H1 (cell line): ENCODE measurements at regions not wholly inside any gene's neighbourhood (a gene's known extent, or its start where the extent isn't known, plus 50 kb on each side); places are given as distances from the start of the nearest gene placed in this dataset.

Experiments
- CTCF ChIA-PET: fragments of 300-600 bp; sonication (Branson Sonifier 250); formaldehyde crosslinking; loops from one replicate; lab custom pipeline; 2021; ENCODE audit not compliant: partially characterized antibody; lab: Charles Lee
- POLR2A ChIA-PET: fragments of 300-600 bp; sonication (Branson Sonifier 250); formaldehyde crosslinking; loops from one replicate; lab custom pipeline; 2021; ENCODE audit warnings: inconsistent platforms; ENCODE audit not compliant: partially characterized antibody; lab: Charles Lee
- DNase-seq, 2 experiments: peaks; one replicate each; pipeline versions ENCODE4 v3.0.0 to v3.0.0-alpha.2; 2010 to 2022; ENCODE audit warnings: low spot score in 2 of 2, low read depth in 1 of 2, mixed read lengths in 1 of 2
- FAIRE-seq: peaks from 2 replicates; lab custom pipeline; 2011; peaks lifted over from hg19 to GRCh38; lab: Jason Lieb, UNC
- H2AFZ ChIP-seq: 2 replicates; pipeline ENCODE4 v1.8.1; 2012; ENCODE audit warnings: low read length, inconsistent platforms
- H2AK5ac ChIP-seq: 2 replicates; pipeline ENCODE4 v1.6.1; 2013; ENCODE audit warnings: low read depth, low read length
- H2BK120ac ChIP-seq: replicated peaks from 2 replicates; pipeline ENCODE3; 2013; ENCODE audit warnings: low read depth, low read length, inconsistent platforms
- H2BK12ac ChIP-seq: 2 replicates; pipeline ENCODE4 v1.6.1; 2013; ENCODE audit warnings: low read depth, low read length
- H2BK15ac ChIP-seq: 2 replicates; pipeline ENCODE4 v1.6.1; 2013; ENCODE audit warnings: low read length
- H2BK20ac ChIP-seq: 2 replicates; pipeline ENCODE4 v1.6.1; 2013; ENCODE audit warnings: low read length
- H2BK5ac ChIP-seq: 2 replicates; pipeline ENCODE4 v1.6.1; 2013; ENCODE audit warnings: low read depth, low read length
- H3K14ac ChIP-seq: 2 replicates; pipeline ENCODE4 v1.6.1; 2013; ENCODE audit warnings: inconsistent platforms; ENCODE audit not compliant: insufficient read length
- H3K18ac ChIP-seq: 2 replicates; pipeline ENCODE4 v1.6.1; 2013; ENCODE audit warnings: low read length; ENCODE audit errors: extremely low read depth
- H3K23ac ChIP-seq: 2 replicates; pipeline ENCODE4 v1.6.1; 2013; ENCODE audit warnings: inconsistent platforms; ENCODE audit not compliant: insufficient read length
- H3K23me2 ChIP-seq: 2 replicates; pipeline ENCODE4 v1.6.1; 2013; ENCODE audit warnings: low read depth, low read length
- H3K27ac ChIP-seq: 2 replicates; pipeline ENCODE4 v1.6.1; 2011; ENCODE audit warnings: low read depth, low read length, inconsistent platforms
- H3K27me3 ChIP-seq, 4 experiments: replicated peaks in 1 of 4; 1 replicate in 1 of 4; 2 replicates in 3 of 4; pipeline versions ENCODE4 v1.6.1 to v1.8.1; 2011 to 2013; ENCODE audit warnings: low read length in 3 of 4, mild to moderate bottlenecking in 3 of 4, inconsistent platforms in 2 of 4, mixed read lengths in 2 of 4, moderate library complexity in 1 of 4; ENCODE audit not compliant: control insufficient read depth in 3 of 4, insufficient read depth in 3 of 4; ENCODE audit errors: extremely low read depth in 1 of 4
- H3K36me3 ChIP-seq, 4 experiments: 2 replicates each; pipeline versions ENCODE4 v1.6.1 to v1.8.1; 2011 to 2013; ENCODE audit warnings: mild to moderate bottlenecking in 4 of 4, low read length in 3 of 4, moderate library complexity in 2 of 4, control low read depth in 1 of 4, inconsistent platforms in 1 of 4; ENCODE audit not compliant: insufficient read depth in 4 of 4, control insufficient read depth in 2 of 4
- H3K4ac ChIP-seq: replicated peaks from 2 replicates; pipeline ENCODE3; 2013; ENCODE audit warnings: low read length, low read depth, mixed read lengths, inconsistent platforms; ENCODE audit not compliant: insufficient read length
- H3K4me1 ChIP-seq, 4 experiments: replicated peaks in 1 of 4; 1 replicate in 1 of 4; 2 replicates in 3 of 4; pipeline versions ENCODE4 v1.6.1 to v1.8.1; 2011 to 2013; ENCODE audit warnings: low read length in 3 of 4, inconsistent platforms in 2 of 4, mixed read lengths in 1 of 4; ENCODE audit not compliant: insufficient read depth in 4 of 4, control insufficient read depth in 3 of 4
- H3K4me2 ChIP-seq, 2 experiments: 2 replicates each; pipeline versions ENCODE4 v1.6.1 to v1.8.1; 2011 to 2013; ENCODE audit warnings: low read depth in 2 of 2, low read length in 2 of 2, control low read depth in 1 of 2, inconsistent platforms in 1 of 2, mild to moderate bottlenecking in 1 of 2; ENCODE audit not compliant: insufficient read depth in 1 of 2
- H3K4me3 ChIP-seq, 4 experiments: fragments of 200-600, 300-600 bp in 1 of 4; sonication (generic), shearing (Covaris generic), sonication (Bioruptor Twin) in 1 of 4; 2 replicates each; pipeline versions ENCODE4 v1.5.1 to v1.8.1; 2011 to 2016; ENCODE audit warnings: low read length in 4 of 4, low read depth in 3 of 4, control low read depth in 2 of 4, inconsistent platforms in 2 of 4, mild to moderate bottlenecking in 2 of 4, mixed read lengths in 1 of 4, moderate library complexity in 1 of 4; ENCODE audit not compliant: insufficient read depth in 2 of 4; ENCODE audit errors: extremely low read depth in 1 of 4
- H3K56ac ChIP-seq: replicated peaks from 2 replicates; pipeline ENCODE3; 2013; ENCODE audit warnings: low read depth, mild to moderate bottlenecking, mixed read lengths, low read length, inconsistent platforms; ENCODE audit not compliant: insufficient read length
- H3K79me1 ChIP-seq: 2 replicates; pipeline ENCODE4 v1.6.1; 2013; ENCODE audit warnings: low read depth, low read length, control low read depth
- H3K79me2 ChIP-seq, 2 experiments: 2 replicates each; pipeline versions ENCODE4 v1.6.1 to v1.8.1; 2012 to 2013; ENCODE audit warnings: low read length in 2 of 2, mild to moderate bottlenecking in 2 of 2, inconsistent platforms in 1 of 2; ENCODE audit not compliant: insufficient read depth in 2 of 2, control insufficient read depth in 1 of 2
- H3K9ac ChIP-seq, 4 experiments: replicated peaks in 1 of 4; 1 replicate in 1 of 4; 2 replicates in 3 of 4; pipeline versions ENCODE4 v1.6.1 to v1.8.1; 2011 to 2013; ENCODE audit warnings: low read depth in 3 of 4, low read length in 3 of 4, control low read depth in 2 of 4, mild to moderate bottlenecking in 2 of 4, moderate library complexity in 2 of 4, inconsistent platforms in 1 of 4; ENCODE audit errors: extremely low read depth in 1 of 4
- H3K9me3 ChIP-seq, 2 experiments: 2 replicates each; pipeline versions ENCODE4 v1.6.1 to v1.8.1; 2012 to 2013; ENCODE audit warnings: mild to moderate bottlenecking in 2 of 2, moderate library complexity in 2 of 2, control low read depth in 1 of 2, inconsistent platforms in 1 of 2, low read depth in 1 of 2, low read length in 1 of 2, mixed read lengths in 1 of 2; ENCODE audit not compliant: insufficient read depth in 2 of 2
- H4K20me1 ChIP-seq, 2 experiments: replicated peaks in 1 of 2; 2 replicates each; pipeline versions ENCODE3 to v1.8.1; 2011 to 2013; ENCODE audit warnings: inconsistent platforms in 2 of 2, low read length in 2 of 2, mild to moderate bottlenecking in 1 of 2; ENCODE audit not compliant: insufficient read depth in 2 of 2, control insufficient read depth in 1 of 2
- H4K5ac ChIP-seq: 2 replicates; pipeline ENCODE4 v1.6.1; 2013; ENCODE audit warnings: low read length, low read depth, mixed read lengths, inconsistent platforms; ENCODE audit not compliant: insufficient read length
- H4K8ac ChIP-seq: 2 replicates; pipeline ENCODE4 v1.8.0; 2013; ENCODE audit warnings: mild to moderate bottlenecking, moderate library complexity, low read length, inconsistent platforms; ENCODE audit not compliant: insufficient read depth; ENCODE audit errors: extremely low read depth
- H4K91ac ChIP-seq: replicated peaks from 2 replicates; pipeline ENCODE3; 2013; ENCODE audit warnings: low read length, mixed read lengths, inconsistent platforms; ENCODE audit not compliant: insufficient read length
- ATF2 ChIP-seq: IDR thresholded peaks from 2 replicates; pipeline ENCODE4 v1.6.1; 2012; ENCODE audit warnings: low read length, inconsistent platforms
- EGR1 ChIP-seq: IDR thresholded peaks from 2 replicates; pipeline ENCODE4 v1.6.1; 2011; ENCODE audit warnings: low read depth, low read length, borderline replicate concordance
- FOSL1 ChIP-seq: IDR thresholded peaks from 2 replicates; pipeline ENCODE4 v1.6.1; 2011; ENCODE audit warnings: mild to moderate bottlenecking, low read depth, low read length, moderate library complexity; ENCODE audit not compliant: insufficient read depth
- JUND ChIP-seq: IDR thresholded peaks from 2 replicates; pipeline ENCODE4 v1.6.1; 2011; ENCODE audit warnings: mild to moderate bottlenecking, improper control_type of control experiment, low read length
- WGBS, 2 experiments: shearing (Covaris generic) in 1 of 2; methylation state at CpG; one replicate each; pipeline versions ENCODE4 v1.1.6 to v1.1.7; 2013 to 2015; ENCODE audit warnings: low lambda C conversion rate in 2 of 2, mixed read lengths in 2 of 2, inconsistent platforms in 1 of 2, low coverage in 1 of 2, missing lambda C conversion rate in 1 of 2; ENCODE audit not compliant: insufficient replicate concordance in 2 of 2, insufficient coverage in 1 of 2, insufficient read length in 1 of 2; ENCODE audit errors: extremely low coverage in 1 of 2, missing lambda C conversion rate in 1 of 2; 5-methylcytosine and 5-hydroxymethylcytosine counted together

GRCh38 chr3:31274326-31275024 is 258.2 kb upstream of the STT3B start:
- H3K56ac ChIP-seq, result no peak overlapping the region
- DNase-seq, result no peak
- H2BK12ac ChIP-seq, result no peak overlapping the region
- H2BK5ac ChIP-seq, result no peak overlapping the region
- no peaks in the 10 kb centered on the region for H3K79me2 ChIP-seq
- H3K18ac ChIP-seq, result no peak overlapping the region
- peaks cover 0 to 6% (median 1%) of the 10 kb centered on the region in 4 experiments; a peak in 3 of 7 replicates for H3K4me1 ChIP-seq
- H2BK20ac ChIP-seq, result no peak overlapping the region
- no peak overlapping the region for H3K9ac ChIP-seq
- H4K91ac ChIP-seq, result no peak overlapping the region
- H3K14ac ChIP-seq, result no peak overlapping the region
- H2AK5ac ChIP-seq, result no peak overlapping the region
- no peak overlapping the region for H2BK15ac ChIP-seq
- H4K8ac ChIP-seq, result no peak overlapping the region
- H3K4me2 ChIP-seq, result no peak overlapping the region
- 83% methylated on average over 3 of the region's 3 CpGs; no CpG with 5 or more reads in 1 of the 2 experiments for WGBS, 2 experiments
- no peaks in the 10 kb centered on the region for H3K79me1 ChIP-seq
- H2AFZ ChIP-seq, result no peak overlapping the region
- no peaks in the 10 kb centered on the region for H3K36me3 ChIP-seq
- no peak overlapping the region for H2BK120ac ChIP-seq
- FAIRE-seq, result no peak
- ChIA-PET CTCF (interaction anchor here (1.3 kb wide), 1 partner anchor 15 kb away, joined by 3 read pairs; no protein-coding TSS in a partner anchor), POLR2A (no interaction called here)
- H4K5ac ChIP-seq, result no peak overlapping the region
- no peaks in the 10 kb centered on the region for H3K9me3 ChIP-seq
- no peak overlapping the region for H3K27ac ChIP-seq
- H3K4me3 ChIP-seq, result no peak overlapping the region
- H3K23me2 ChIP-seq, result no peaks in the 10 kb centered on the region
- no peaks in the 10 kb centered on the region for H4K20me1 ChIP-seq
- TF ChIP-seq JUND (no peak), ATF2 (no peak), EGR1 (no peak), FOSL1 (no peak)
- H3K4ac ChIP-seq, result no peak overlapping the region
- no peaks in the 10 kb centered on the region for H3K27me3 ChIP-seq
- no peak overlapping the region for H3K23ac ChIP-seq
